ENCODE measurements at regions not wholly inside any gene's neighbourhood (a gene's known extent, or its start where the extent isn't known, plus 50 kb on each side); places are given as distances from the start of the nearest gene placed in this dataset.

- no peak for TF ChIP-seq CTCF (conservative IDR thresholded peaks at IDR 0.05; ENCODE audit: low read length)
- TF ChIP-seq EZH2phosphoT487 (IDR thresholded peaks at IDR 0.05; ENCODE audit: borderline replicate concordance, low read depth, low read length): no peak
These were observed 262.3 kb downstream of the KIF2B start for GRCh38 chr17:54085020-54085419.
